A172 (cell line): ENCODE measurements at regions not wholly inside any gene's neighbourhood (a gene's known extent, or its start where the extent isn't known, plus 50 kb on each side); places are given as distances from the start of the nearest gene placed in this dataset.
"Not testable (repeated sequence)": the region's sequence is repeated elsewhere in the genome, so short reads cannot be mapped to it uniquely, and the experiment has no call there.

Experiments used
- DNase-seq: peaks from one replicate; pipeline ENCODE4 v3.0.0-alpha.2; 2015; ENCODE audit warnings: low spot score

DNA sequence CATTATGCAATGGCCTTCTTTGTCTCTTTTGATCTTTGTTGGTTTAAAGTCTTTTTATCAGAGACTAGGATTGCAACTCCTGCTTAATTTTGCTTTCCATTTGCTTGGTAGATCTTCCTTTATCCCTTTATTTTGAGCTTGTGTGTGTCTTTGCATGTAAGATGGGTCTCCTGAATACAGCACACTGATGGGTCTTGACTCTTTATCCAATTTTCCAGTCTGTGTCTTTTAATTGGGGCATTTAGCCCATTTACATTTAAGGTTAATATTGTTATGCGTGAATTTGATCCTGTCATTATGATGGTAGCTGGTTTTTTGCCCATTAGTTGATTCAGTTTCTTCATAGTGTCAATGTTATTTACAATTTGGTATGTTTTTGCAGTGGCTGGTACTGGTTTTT, 56.9 kb upstream of the TBX18 start:
- not testable (repeated sequence) for DNase-seq

DNA sequence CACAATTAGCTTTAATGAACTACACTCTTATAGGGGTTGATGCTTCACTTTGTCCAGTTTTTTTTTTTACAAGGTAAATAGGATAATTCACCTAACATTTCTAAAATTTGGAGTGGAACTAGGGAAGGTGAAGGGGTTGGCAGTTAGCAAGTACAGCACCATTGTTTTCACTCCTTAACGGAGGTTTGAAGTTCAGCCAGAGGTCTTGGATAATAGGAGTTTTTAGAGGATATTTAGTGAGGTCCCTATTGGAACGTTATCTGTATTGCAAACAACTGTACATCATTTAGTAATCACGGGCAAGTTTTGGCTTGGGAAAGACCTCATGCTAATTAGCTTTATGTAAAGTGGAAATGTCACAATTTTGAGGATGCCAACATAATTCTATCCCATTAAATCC, 52.3 kb upstream of the TBX18 start:
- DNase-seq: no peak

DNA sequence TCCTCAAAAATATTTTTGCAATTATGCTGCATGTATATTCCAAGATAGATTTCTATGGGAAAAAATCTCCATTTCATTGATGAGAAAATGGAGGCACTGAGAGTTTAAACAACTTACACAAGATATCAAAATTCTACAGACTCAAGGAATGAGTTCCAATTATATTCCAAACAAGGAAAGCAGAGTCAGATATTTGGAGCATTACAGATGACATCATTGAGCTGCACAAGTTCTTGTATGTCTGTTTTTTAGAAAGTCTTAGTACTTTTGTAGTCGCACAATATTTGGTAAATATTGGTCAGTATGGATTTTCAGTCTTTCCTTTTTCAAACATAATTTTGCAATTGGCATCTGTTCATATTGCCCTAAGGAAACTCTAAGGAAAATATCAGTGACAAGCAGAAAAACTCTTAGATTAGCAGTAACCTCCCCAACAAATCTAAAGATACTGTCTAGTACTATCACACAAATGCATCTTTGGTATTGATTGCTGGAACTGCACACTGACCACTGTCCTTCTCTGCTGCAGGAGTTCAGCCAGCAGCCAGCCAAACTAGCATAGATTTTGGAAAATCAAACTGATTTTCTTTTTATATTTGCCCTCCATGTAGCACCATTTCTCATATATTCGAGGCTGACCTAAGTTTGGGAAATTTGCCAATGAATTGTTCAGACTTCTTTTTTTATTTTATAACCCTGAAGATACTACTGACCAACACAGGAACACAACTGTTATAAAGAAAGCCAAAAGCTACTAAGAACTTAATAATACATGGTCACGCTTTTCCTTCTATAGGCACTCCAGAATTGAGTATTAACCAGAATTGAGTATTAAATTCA, 51.7 kb upstream of the TBX18 start:
- no peak for DNase-seq
